ENCODE measurements at regions not wholly inside any gene's neighbourhood (a gene's known extent, or its start where the extent isn't known, plus 50 kb on each side); places are given as distances from the start of the nearest gene placed in this dataset.

DNA sequence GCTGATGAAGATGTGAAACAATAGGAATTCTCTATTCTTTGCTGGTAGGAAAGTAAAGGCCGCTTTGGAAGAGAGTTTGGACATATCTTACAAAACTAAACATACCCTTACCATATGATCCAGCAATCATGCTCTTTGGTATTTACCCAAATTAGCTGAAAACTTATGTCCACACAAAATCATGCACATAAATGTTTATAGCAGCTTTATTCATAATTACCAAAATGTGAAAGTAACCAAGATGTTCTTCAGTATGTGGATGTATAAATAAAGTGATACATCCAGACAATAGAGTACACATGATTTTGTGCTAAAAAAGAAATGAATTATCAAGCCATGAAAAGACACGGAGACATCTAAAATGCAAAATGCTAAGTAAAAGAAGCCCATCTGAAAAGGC is 98.7 kb upstream of the SLC35F3 start:
- TF ChIP-seq, protein P1, sequence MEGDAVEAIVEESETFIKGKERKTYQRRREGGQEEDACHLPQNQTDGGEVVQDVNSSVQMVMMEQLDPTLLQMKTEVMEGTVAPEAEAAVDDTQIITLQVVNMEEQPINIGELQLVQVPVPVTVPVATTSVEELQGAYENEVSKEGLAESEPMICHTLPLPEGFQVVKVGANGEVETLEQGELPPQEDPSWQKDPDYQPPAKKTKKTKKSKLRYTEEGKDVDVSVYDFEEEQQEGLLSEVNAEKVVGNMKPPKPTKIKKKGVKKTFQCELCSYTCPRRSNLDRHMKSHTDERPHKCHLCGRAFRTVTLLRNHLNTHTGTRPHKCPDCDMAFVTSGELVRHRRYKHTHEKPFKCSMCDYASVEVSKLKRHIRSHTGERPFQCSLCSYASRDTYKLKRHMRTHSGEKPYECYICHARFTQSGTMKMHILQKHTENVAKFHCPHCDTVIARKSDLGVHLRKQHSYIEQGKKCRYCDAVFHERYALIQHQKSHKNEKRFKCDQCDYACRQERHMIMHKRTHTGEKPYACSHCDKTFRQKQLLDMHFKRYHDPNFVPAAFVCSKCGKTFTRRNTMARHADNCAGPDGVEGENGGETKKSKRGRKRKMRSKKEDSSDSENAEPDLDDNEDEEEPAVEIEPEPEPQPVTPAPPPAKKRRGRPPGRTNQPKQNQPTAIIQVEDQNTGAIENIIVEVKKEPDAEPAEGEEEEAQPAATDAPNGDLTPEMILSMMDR (IDR thresholded peaks at IDR 0.05), result no peak
- TF ChIP-seq POLR2A (IDR thresholded peaks at IDR 0.05), result no peak
